SU-DHL-6 (cell line): ENCODE measurements at regions not wholly inside any gene's neighbourhood (a gene's known extent, or its start where the extent isn't known, plus 50 kb on each side); places are given as distances from the start of the nearest gene placed in this dataset.

ENCODE experiments used
- EZH2phosphoT487 ChIP-seq: fragments of 200-600 bp; sonication (generic), shearing (Covaris generic); conservative IDR thresholded peaks from 2 replicates; pipeline ENCODE4 v1.6.1; 2018; ENCODE audit warnings: mild to moderate bottlenecking, antibody characterized with exemption, low read length, moderate library complexity, mixed read lengths
- TF ChIP-seq, protein P1 (sequence below): fragments of 200-600 bp; sonication (generic); IDR thresholded peaks from one replicate; pipeline ENCODE4 v1.5.1; 2017; ENCODE audit warnings: antibody characterized with exemption, mild to moderate bottlenecking, low read length, moderate library complexity; ENCODE audit not compliant: insufficient read depth, poor library complexity, severe bottlenecking

DNA sequence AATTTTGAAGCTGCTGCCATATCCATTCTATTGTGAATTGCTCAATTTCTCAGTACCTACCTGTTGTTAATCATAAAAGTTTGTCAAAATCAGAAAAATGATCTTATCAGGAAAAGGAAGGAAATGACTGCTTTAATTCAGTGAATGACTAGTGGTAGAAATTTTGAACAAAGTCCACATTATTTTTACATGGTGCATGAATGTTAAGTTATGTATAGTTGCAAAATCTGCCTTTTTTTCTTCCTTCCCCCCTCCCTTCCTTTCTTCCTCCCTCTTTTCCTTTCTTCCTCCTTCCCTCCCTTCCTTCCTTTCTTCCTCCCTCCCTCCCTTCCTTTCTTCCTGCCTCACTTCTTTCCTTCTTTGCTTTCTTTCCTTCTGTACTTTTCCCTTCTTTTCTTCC, 127.1 kb upstream of the TSHZ2 start:
- TF ChIP-seq, protein P1, sequence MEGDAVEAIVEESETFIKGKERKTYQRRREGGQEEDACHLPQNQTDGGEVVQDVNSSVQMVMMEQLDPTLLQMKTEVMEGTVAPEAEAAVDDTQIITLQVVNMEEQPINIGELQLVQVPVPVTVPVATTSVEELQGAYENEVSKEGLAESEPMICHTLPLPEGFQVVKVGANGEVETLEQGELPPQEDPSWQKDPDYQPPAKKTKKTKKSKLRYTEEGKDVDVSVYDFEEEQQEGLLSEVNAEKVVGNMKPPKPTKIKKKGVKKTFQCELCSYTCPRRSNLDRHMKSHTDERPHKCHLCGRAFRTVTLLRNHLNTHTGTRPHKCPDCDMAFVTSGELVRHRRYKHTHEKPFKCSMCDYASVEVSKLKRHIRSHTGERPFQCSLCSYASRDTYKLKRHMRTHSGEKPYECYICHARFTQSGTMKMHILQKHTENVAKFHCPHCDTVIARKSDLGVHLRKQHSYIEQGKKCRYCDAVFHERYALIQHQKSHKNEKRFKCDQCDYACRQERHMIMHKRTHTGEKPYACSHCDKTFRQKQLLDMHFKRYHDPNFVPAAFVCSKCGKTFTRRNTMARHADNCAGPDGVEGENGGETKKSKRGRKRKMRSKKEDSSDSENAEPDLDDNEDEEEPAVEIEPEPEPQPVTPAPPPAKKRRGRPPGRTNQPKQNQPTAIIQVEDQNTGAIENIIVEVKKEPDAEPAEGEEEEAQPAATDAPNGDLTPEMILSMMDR: no peak
- no peak for TF ChIP-seq EZH2phosphoT487
